HCT116 (cell line): ENCODE measurements at regions not wholly inside any gene's neighbourhood (a gene's known extent, or its start where the extent isn't known, plus 50 kb on each side); places are given as distances from the start of the nearest gene placed in this dataset.

Experiments
- ATAC-seq: fragments of 200-7000 bp; cut with Tn5 transposase; 2 replicates; pipeline ENCODE4 v1.9.1; 2020; ENCODE audit warnings: mild to moderate bottlenecking, moderate library complexity
- BruUV-seq: library from RNA; stranded (reverse); fragments of 400-500 nt; replicated peaks from 2 replicates; lab custom pipeline; 2021; lab: Mats Ljungman, UMichigan
- CTCF ChIA-PET: fragments of 300-600 bp; sonication (Branson Sonifier 250); formaldehyde crosslinking; loops from one replicate; lab custom pipeline; 2021; ENCODE audit warnings: antibody characterized with exemption; lab: Charles Lee
- POLR2A ChIA-PET: fragments of 300-600, 350-600 bp; sonication (Branson Sonifier 250); formaldehyde crosslinking; loops from one replicate; lab custom pipeline; 2021; ENCODE audit warnings: antibody characterized with exemption; lab: Charles Lee
- RAD21 ChIA-PET, 2 experiments: fragments of 300-600 bp; sonication (Branson Sonifier 250); formaldehyde crosslinking; loops; one replicate each; lab custom pipeline; 2023; ENCODE audit warnings: low total read pairs in 2 of 2; ENCODE audit not compliant: uncharacterized antibody in 2 of 2, unreplicated experiment in 2 of 2, low non-redundant PET in 1 of 2; lab: Charles Lee
- DNase-seq: peaks from one replicate; pipeline ENCODE4 v3.0.0-alpha.2; 2010; ENCODE audit warnings: low read depth, low spot score
- H2AFZ ChIP-seq: fragments of 200-600 bp; shearing (Covaris generic), sonication (generic); 2 replicates; pipeline ENCODE4 v1.6.1; 2017; ENCODE audit warnings: low read depth, mixed run types, mixed read lengths, antibody characterized with exemption, low read length; ENCODE audit not compliant: poor library complexity, severe bottlenecking
- H3K27ac ChIP-seq: 2 replicates; pipeline ENCODE4 v1.5.1; 2012; ENCODE audit warnings: low read depth, low read length
- H3K27me3 ChIP-seq: fragments of 200-600 bp; sonication (generic); 2 replicates; pipeline ENCODE4 v1.6.1; 2016; ENCODE audit warnings: mixed run types, low read length, mixed read lengths; ENCODE audit not compliant: insufficient read depth
- H3K36me3 ChIP-seq, 2 experiments: fragments of 200-500 bp in 1 of 2; fragments of 200-600 bp in 1 of 2; sonication (Bioruptor generic) in 1 of 2; sonication (generic) in 1 of 2; 2 replicates each; pipeline versions ENCODE4 v1.5.1 to v1.6.1; 2014 to 2016; ENCODE audit warnings: low read length in 2 of 2, inconsistent platforms in 1 of 2, mixed read lengths in 1 of 2, mixed run types in 1 of 2; ENCODE audit not compliant: insufficient read depth in 2 of 2, control insufficient read depth in 1 of 2
- H3K4me1 ChIP-seq, 2 experiments: fragments of 200-600 bp in 1 of 2; sonication (generic) in 1 of 2; 2 replicates each; pipeline versions ENCODE4 v1.5.1 to v1.6.1; 2012 to 2017; ENCODE audit warnings: low read length in 2 of 2, inconsistent platforms in 1 of 2, mild to moderate bottlenecking in 1 of 2, mixed read lengths in 1 of 2, mixed run types in 1 of 2, moderate library complexity in 1 of 2; ENCODE audit not compliant: insufficient read depth in 2 of 2, control insufficient read depth in 1 of 2
- H3K4me2 ChIP-seq: fragments of 200-600 bp; sonication (generic); 2 replicates; pipeline ENCODE4 v1.6.1; 2017; ENCODE audit warnings: mixed run types, low read length, mixed read lengths
- H3K4me3 ChIP-seq, 2 experiments: fragments of 200-600 bp in 1 of 2; sonication (generic) in 1 of 2; replicated peaks in 1 of 2; 2 replicates each; pipeline ENCODE4 v1.5.1; 2011 to 2016; ENCODE audit warnings: low read length in 2 of 2, control low read depth in 1 of 2, low read depth in 1 of 2, mild to moderate bottlenecking in 1 of 2, mixed read lengths in 1 of 2, mixed run types in 1 of 2
- H3K79me2 ChIP-seq: fragments of 200-600 bp; sonication (generic); 2 replicates; pipeline ENCODE4 v1.6.1; 2017; ENCODE audit warnings: mild to moderate bottlenecking, mixed run types, low read length, moderate library complexity, mixed read lengths; ENCODE audit not compliant: insufficient read depth
- H3K9ac ChIP-seq: fragments of 200-600 bp; sonication (generic); 2 replicates; pipeline ENCODE4 v1.6.1; 2016; ENCODE audit warnings: low read length, mixed read lengths
- H3K9me2 ChIP-seq: fragments of 200-600 bp; sonication (generic), shearing (Covaris generic); 2 replicates; pipeline ENCODE4 v1.6.1; 2017; ENCODE audit warnings: mixed run types, mild to moderate bottlenecking, moderate library complexity; ENCODE audit not compliant: insufficient read depth
- H3K9me3 ChIP-seq, 2 experiments: fragments of 200-500 bp in 1 of 2; fragments of 200-600 bp in 1 of 2; sonication (Bioruptor generic) in 1 of 2; sonication (generic) in 1 of 2; 2 replicates each; pipeline ENCODE4 v1.6.1; 2014 to 2017; ENCODE audit warnings: low read length in 2 of 2, mixed read lengths in 2 of 2, inconsistent platforms in 1 of 2, low read depth in 1 of 2, mild to moderate bottlenecking in 1 of 2, mixed run types in 1 of 2, moderate library complexity in 1 of 2; ENCODE audit not compliant: control insufficient read depth in 1 of 2, insufficient read depth in 1 of 2
- H4K20me1 ChIP-seq: fragments of 200-600 bp; sonication (generic), shearing (Covaris generic); 2 replicates; pipeline ENCODE4 v1.6.1; 2017; ENCODE audit warnings: mixed run types, mild to moderate bottlenecking, moderate library complexity; ENCODE audit not compliant: insufficient read depth
- CBX3 ChIP-seq: IDR thresholded peaks from 2 replicates; pipeline ENCODE4 v1.6.1; 2012; ENCODE audit warnings: low read depth
- CEBPB ChIP-seq: IDR thresholded peaks from 2 replicates; pipeline ENCODE4 v1.6.1; 2012; ENCODE audit warnings: low read depth
- CTCF ChIP-seq, 3 experiments: fragments of 200-600 bp in 1 of 3; sonication (generic) in 1 of 3; IDR thresholded peaks in 2 of 3; conservative IDR thresholded peaks in 1 of 3; 2 replicates each; pipeline ENCODE4 v1.5.1; 2012 to 2017; ENCODE audit warnings: low read depth in 2 of 3, low read length in 2 of 3, antibody characterized with exemption in 1 of 3, borderline replicate concordance in 1 of 3, control low read depth in 1 of 3, mild to moderate bottlenecking in 1 of 3, mixed read lengths in 1 of 3, mixed run types in 1 of 3, moderate library complexity in 1 of 3; ENCODE audit not compliant: insufficient read depth in 1 of 3
- EGR1 ChIP-seq: IDR thresholded peaks from 2 replicates; pipeline ENCODE4 v1.6.1; 2012; ENCODE audit warnings: low read depth
- ELF1 ChIP-seq: IDR thresholded peaks from 2 replicates; pipeline ENCODE4 v1.6.1; 2012; ENCODE audit warnings: low read depth, borderline replicate concordance
- EZH2phosphoT487 ChIP-seq: fragments of 200-600 bp; IDR thresholded peaks from 2 replicates; pipeline ENCODE4 v1.6.1; 2018; ENCODE audit warnings: antibody characterized with exemption, borderline replicate concordance
- FOSL1 ChIP-seq: IDR thresholded peaks from 2 replicates; pipeline ENCODE4 v1.6.1; 2012; ENCODE audit warnings: low read depth
- JUND ChIP-seq: IDR thresholded peaks from 2 replicates; pipeline ENCODE4 v1.6.1; 2012
- RAD21 ChIP-seq: IDR thresholded peaks from 2 replicates; pipeline ENCODE4 v1.6.1; 2012; ENCODE audit warnings: low read depth, mild to moderate bottlenecking
- SP1 ChIP-seq: IDR thresholded peaks from 2 replicates; pipeline ENCODE4 v1.6.1; 2012; ENCODE audit warnings: low read depth
- SRF ChIP-seq: IDR thresholded peaks from 2 replicates; pipeline ENCODE4 v1.6.1; 2012; ENCODE audit warnings: low read depth
- TCF7L2 ChIP-seq: IDR thresholded peaks from 2 replicates; pipeline ENCODE4 v1.7.0; 2011; ENCODE audit warnings: borderline replicate concordance, inconsistent platforms; ENCODE audit not compliant: insufficient read depth, insufficient read length; ENCODE audit errors: extremely low read depth
- ZBTB33 ChIP-seq: IDR thresholded peaks from 2 replicates; pipeline ENCODE4 v1.6.1; 2011; ENCODE audit warnings: mild to moderate bottlenecking, low read length, moderate library complexity; ENCODE audit not compliant: insufficient replicate concordance; ENCODE audit errors: extremely low read depth
- ZFX ChIP-seq: fragments of 450-650 bp; IDR thresholded peaks from 2 replicates; pipeline ENCODE4 v1.6.1; 2017
- intact Hi-C: fragments of 100-400 bp; cut with micrococcal nuclease; formaldehyde crosslinking; loops from 2 replicates; pipeline ENCODE4 v1.10.0; 2022
- TF ChIP-seq, protein P1 (sequence below): IDR thresholded peaks from 2 replicates; pipeline ENCODE4 v1.6.1; 2012

GRCh38 chr12:131597333-131597732 is 113.6 kb upstream of the SFSWAP start:
- TF ChIP-seq ZFX (no peak), ZBTB33 (no peak), CTCF (IDR thresholded peaks at IDR 0.05 in 2 of 3, conservative IDR thresholded peaks at IDR 0.05 in 1 of 3; ENCODE audit: borderline replicate concordance in 1 of 3, insufficient read depth in 1 of 3, low read depth in 2 of 3, low read length in 2 of 3) (no peak), EGR1 (no peak), ELF1 (no peak), TCF7L2 (no peak), RAD21 (no peak), EZH2phosphoT487 (no peak), CBX3 (no peak), JUND (no peak), SP1 (no peak), CEBPB (no peak), FOSL1 (no peak), SRF (no peak)
- TF ChIP-seq, protein P1, sequence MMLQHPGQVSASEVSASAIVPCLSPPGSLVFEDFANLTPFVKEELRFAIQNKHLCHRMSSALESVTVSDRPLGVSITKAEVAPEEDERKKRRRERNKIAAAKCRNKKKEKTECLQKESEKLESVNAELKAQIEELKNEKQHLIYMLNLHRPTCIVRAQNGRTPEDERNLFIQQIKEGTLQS: no peak
- Histone ChIP-seq H3K79me2 (no peaks in the 10 kb centered on the region), H3K9me2 (no peaks in the 10 kb centered on the region), H3K9me3 (no peaks in the 10 kb centered on the region), H3K27ac (no peak overlapping the region), H2AFZ (no peak overlapping the region), H3K4me3 (no peak overlapping the region), H3K36me3 (no peaks in the 10 kb centered on the region), H3K4me1 (no peaks in the 10 kb centered on the region; a peak in 1 of 4 replicates), H3K4me2 (no peak overlapping the region), H4K20me1 (no peaks in the 10 kb centered on the region), H3K27me3 (no peaks in the 10 kb centered on the region), H3K9ac (no peak overlapping the region)
- ChIA-PET CTCF (no interaction called here), POLR2A (no interaction called here), RAD21 (no interaction called here)
- intact Hi-C loops: no loop called here
- DNase-seq: no peak
- no peak for ATAC-seq
- no TSS peak for BruUV-seq
